EL (cell line): ENCODE measurements at regions not wholly inside any gene's neighbourhood (a gene's known extent, or its start where the extent isn't known, plus 50 kb on each side); places are given as distances from the start of the nearest gene placed in this dataset.
"Not testable (repeated sequence)": the region's sequence is repeated elsewhere in the genome, so short reads cannot be mapped to it uniquely, and the experiment has no call there.

Experiments used
- DNase-seq: peaks from one replicate; pipeline ENCODE4 v3.0.0-alpha.2; 2016

- DNase-seq = no peak
Measured at GRCh38 chr14:45819107-45819506, 566.1 kb upstream of the MIS18BP1 start.

- DNase-seq = no peak
Measured at GRCh38 chr14:45811155-45811554, 558.2 kb upstream of the MIS18BP1 start.

GRCh38 chr14:45810152-45810872 lies 557.3 kb upstream of the MIS18BP1 start:
- DNase-seq = peak; percentile 13

GRCh38 chr14:45807178-45807899 lies 554.3 kb upstream of the MIS18BP1 start:
- no peak for DNase-seq

GRCh38 chr14:45799511-45799910 lies 546.5 kb upstream of the MIS18BP1 start:
- DNase-seq = no peak

GRCh38 chr14:45798659-45799058 lies 545.7 kb upstream of the MIS18BP1 start:
- DNase-seq = no peak

GRCh38 chr14:45796006-45796405 lies 543.0 kb upstream of the MIS18BP1 start:
- not testable (repeated sequence) for DNase-seq

GRCh38 chr14:45793081-45793480 lies 540.1 kb upstream of the MIS18BP1 start:
- DNase-seq = no peak

GRCh38 chr14:45790293-45790692 lies 537.3 kb upstream of the MIS18BP1 start:
- no peak for DNase-seq

GRCh38 chr14:45787167-45787566 lies 534.2 kb upstream of the MIS18BP1 start:
- no peak for DNase-seq

- no peak for DNase-seq
Measured at GRCh38 chr14:45786266-45786665, 533.3 kb upstream of the MIS18BP1 start.

- DNase-seq = no peak
Measured at GRCh38 chr14:45785240-45785639, 532.2 kb upstream of the MIS18BP1 start.

- DNase-seq = no peak
Measured at GRCh38 chr14:45766247-45766646, 513.2 kb upstream of the MIS18BP1 start.

- DNase-seq = no peak
Measured at GRCh38 chr14:45757655-45758054, 504.7 kb upstream of the MIS18BP1 start.

GRCh38 chr14:45756412-45756811 lies 503.4 kb upstream of the MIS18BP1 start:
- DNase-seq = not testable (repeated sequence)

- no peak for DNase-seq
Measured at GRCh38 chr14:45743884-45744283, 490.9 kb upstream of the MIS18BP1 start.

- DNase-seq = no peak
Measured at GRCh38 chr14:45742187-45742586, 489.2 kb upstream of the MIS18BP1 start.

GRCh38 chr14:45728434-45729225 lies 475.6 kb upstream of the MIS18BP1 start:
- no peak for DNase-seq

- DNase-seq = no peak
Measured at GRCh38 chr14:45727133-45727532, 474.1 kb upstream of the MIS18BP1 start.

GRCh38 chr14:45721472-45721871 lies 468.5 kb upstream of the MIS18BP1 start:
- no peak for DNase-seq

- no peak for DNase-seq
Measured at GRCh38 chr14:45716572-45716971, 463.6 kb upstream of the MIS18BP1 start.

- peak; percentile 34 for DNase-seq
Measured at GRCh38 chr14:45715946-45716345, 462.9 kb upstream of the MIS18BP1 start.

GRCh38 chr14:45709541-45709940 lies 456.5 kb upstream of the MIS18BP1 start:
- no peak for DNase-seq
